Hepatocyte (in vitro differentiated cells): ENCODE measurements at regions not wholly inside any gene's neighbourhood (a gene's known extent, or its start where the extent isn't known, plus 50 kb on each side); places are given as distances from the start of the nearest gene placed in this dataset.
"Not testable (repeated sequence)": the region's sequence is repeated elsewhere in the genome, so short reads cannot be mapped to it uniquely, and the experiment has no call there.

Source experiments
- CTCF ChIP-seq: fragments of 200-600 bp; sonication (generic); IDR thresholded peaks from 2 replicates; pipeline ENCODE4 v1.5.1; 2016; ENCODE audit warnings: antibody characterized with exemption, mild to moderate bottlenecking; ENCODE audit not compliant: poor library complexity
- EZH2 ChIP-seq: fragments of 200-600 bp; sonication (generic); IDR thresholded peaks from 2 replicates; pipeline ENCODE4 v1.6.1; 2016; ENCODE audit warnings: antibody characterized with exemption, mild to moderate bottlenecking, borderline replicate concordance
- EZH2phosphoT487 ChIP-seq: fragments of 200-600 bp; sonication (generic); IDR thresholded peaks from one replicate; pipeline ENCODE4 v1.6.1; 2018; ENCODE audit warnings: antibody characterized with exemption, mild to moderate bottlenecking, low read depth, moderate library complexity; ENCODE audit not compliant: unreplicated experiment, severe bottlenecking

DNA sequence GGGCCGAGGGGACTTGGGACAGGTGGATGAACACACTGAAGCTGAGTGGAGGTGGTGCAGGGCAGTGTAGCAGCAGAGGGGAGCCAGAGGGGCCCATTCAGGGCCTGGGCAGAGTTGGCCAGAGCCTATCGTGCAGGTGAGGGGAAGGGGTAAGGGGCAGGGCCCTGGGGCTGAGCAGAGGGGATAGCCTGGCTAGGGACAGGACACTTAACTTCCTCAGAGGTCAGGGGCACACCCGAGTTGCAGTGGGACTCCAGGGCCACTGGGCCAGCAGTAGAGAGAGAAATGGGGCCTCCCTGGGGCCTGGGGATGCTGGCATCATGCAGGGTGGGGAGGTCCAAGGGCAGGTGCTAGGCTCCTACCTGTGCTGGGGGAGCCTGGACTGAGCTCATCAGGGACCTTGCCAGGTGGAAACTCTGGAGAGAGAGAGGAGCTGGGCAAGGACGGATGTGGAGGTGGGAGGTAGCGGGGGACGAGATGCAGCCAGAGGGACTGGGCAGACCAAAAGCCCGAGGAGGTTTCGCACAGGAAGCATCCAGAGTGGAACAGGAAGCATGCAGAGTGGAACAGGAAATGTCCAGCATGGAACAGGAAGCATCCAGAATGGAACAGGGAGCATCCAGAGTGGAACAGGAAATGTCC is 104.0 kb downstream of the TMEM121 start:
- not testable (repeated sequence) for TF ChIP-seq CTCF, EZH2, EZH2phosphoT487
